Fibroblast of upper back skin (primary cell): ENCODE measurements at regions not wholly inside any gene's neighbourhood (a gene's known extent, or its start where the extent isn't known, plus 50 kb on each side); places are given as distances from the start of the nearest gene placed in this dataset.

Experiments
- DNase-seq: peaks from one replicate; pipeline ENCODE4 v3.0.0-alpha.2; 2013

GRCh38 chr9:38118862-38119438 lies 49.9 kb upstream of the SHB start:
- no peak for DNase-seq
